ENCODE measurements at regions not wholly inside any gene's neighbourhood (a gene's known extent, or its start where the extent isn't known, plus 50 kb on each side); places are given as distances from the start of the nearest gene placed in this dataset.
A peak's percentile ranks its signal among the peaks of the same experiment; 100 is the strongest.

GRCh38 chr16:61263400-61263799 is 772.8 kb downstream of the CDH8 start:
- H3K4me3 Mint-ChIP-seq = no peak overlapping the region
- H3K27me3 Mint-ChIP-seq (ENCODE audit: low read depth) = no peaks in the 10 kb centered on the region
- TF ChIP-seq CTCF (IDR thresholded peaks at IDR 0.05; ENCODE audit: unreplicated experiment in 3 of 3) = no peak
- no peaks in the 10 kb centered on the region for H3K4me1 Mint-ChIP-seq
- no peaks in the 10 kb centered on the region for H3K36me3 Mint-ChIP-seq (ENCODE audit: low read depth)
- no peak overlapping the region for H3K27ac Mint-ChIP-seq
- H3K9me3 Mint-ChIP-seq = peaks cover 3% of the 10 kb centered on the region

GRCh38 chr16:61261315-61261714 is 774.9 kb downstream of the CDH8 start:
- H3K27me3 Mint-ChIP-seq (ENCODE audit: low read depth) = no peaks in the 10 kb centered on the region
- peaks cover 3% of the 10 kb centered on the region for H3K9me3 Mint-ChIP-seq
- H3K4me3 Mint-ChIP-seq = no peak overlapping the region
- no peak overlapping the region for H3K27ac Mint-ChIP-seq
- TF ChIP-seq CTCF (IDR thresholded peaks at IDR 0.05; ENCODE audit: unreplicated experiment in 3 of 3) = no peak
- no peaks in the 10 kb centered on the region for H3K36me3 Mint-ChIP-seq (ENCODE audit: low read depth)
- no peaks in the 10 kb centered on the region for H3K4me1 Mint-ChIP-seq

- H3K27ac Mint-ChIP-seq = no peak overlapping the region
- no peaks in the 10 kb centered on the region for H3K4me1 Mint-ChIP-seq
- TF ChIP-seq CTCF (IDR thresholded peaks at IDR 0.05; ENCODE audit: unreplicated experiment in 3 of 3) = no peak
- no peaks in the 10 kb centered on the region for H3K36me3 Mint-ChIP-seq (ENCODE audit: low read depth)
- H3K9me3 Mint-ChIP-seq = no peaks in the 10 kb centered on the region
- H3K27me3 Mint-ChIP-seq (ENCODE audit: low read depth) = peaks cover 13% of the 10 kb centered on the region
- H3K4me3 Mint-ChIP-seq = no peak overlapping the region
Observed at GRCh38 chr16:61246592-61246991, 789.6 kb downstream of the CDH8 start.

- no peaks in the 10 kb centered on the region for H3K4me1 Mint-ChIP-seq
- H3K4me3 Mint-ChIP-seq = no peak overlapping the region
- no peak overlapping the region for H3K27ac Mint-ChIP-seq
- peaks cover 4% of the 10 kb centered on the region for H3K27me3 Mint-ChIP-seq (ENCODE audit: low read depth)
- no peaks in the 10 kb centered on the region for H3K9me3 Mint-ChIP-seq
- no peaks in the 10 kb centered on the region for H3K36me3 Mint-ChIP-seq (ENCODE audit: low read depth)
- TF ChIP-seq CTCF (IDR thresholded peaks at IDR 0.05; ENCODE audit: unreplicated experiment in 3 of 3) = no peak
Observed at GRCh38 chr16:61243954-61244353, 792.3 kb downstream of the CDH8 start.

GRCh38 chr16:61237884-61238485 is 798.3 kb downstream of the CDH8 start:
- no peak overlapping the region for H3K4me3 Mint-ChIP-seq

More at GRCh38 chr16:61237884-61238485, 798.3 kb downstream of the CDH8 start:
- Mint-ChIP-seq H3K27me3 (ENCODE audit: low read depth) (peaks cover 3% of the 10 kb centered on the region), H3K4me1 (peaks cover 4% of the 10 kb centered on the region), H3K36me3 (ENCODE audit: low read depth) (no peaks in the 10 kb centered on the region), H3K9me3 (no peaks in the 10 kb centered on the region), H3K27ac (peak overlapping the region in 1 of 3 experiments; percentile 34)
- no peak for TF ChIP-seq CTCF (IDR thresholded peaks at IDR 0.05; ENCODE audit: unreplicated experiment in 3 of 3)

Data from nephron (organoid).